ENCODE measurements at regions not wholly inside any gene's neighbourhood (a gene's known extent, or its start where the extent isn't known, plus 50 kb on each side); places are given as distances from the start of the nearest gene placed in this dataset.

- CTCF ChIA-PET, result interaction anchor here (0.6 to 0.7 kb wide), 2 partner anchors 11 to 106 kb away, joined by 3 to 4 read pairs; no protein-coding TSS in a partner anchor
- Mint-ChIP-seq H3K27ac (no peak overlapping the region), H3K27me3 (no peaks in the 10 kb centered on the region)
Observed at GRCh38 chr5:30102185-30102584, 1091.3 kb upstream of the CDH6 start.

GRCh38 chr5:30100929-30101328 lies 1092.6 kb upstream of the CDH6 start:
- Mint-ChIP-seq H3K36me3 (ENCODE audit: low read depth) (no peaks in the 10 kb centered on the region), H3K4me1 (ENCODE audit: low read depth) (no peaks in the 10 kb centered on the region), H3K9me3 (peaks cover 4% of the 10 kb centered on the region), H3K27ac (no peak overlapping the region), H3K27me3 (no peaks in the 10 kb centered on the region), H3K4me3 (no peak overlapping the region)
- ATAC-seq (ENCODE audit: poor library complexity), result no peak
- no peak for TF ChIP-seq CTCF (IDR thresholded peaks at IDR 0.05)
- peaks cover 0 to 2% of the 10 kb centered on the region in 2 experiments for H3K9me3 ChIP-seq (ENCODE audit: control insufficient read depth in 1 of 2, insufficient read depth in 1 of 2, low read length in 2 of 2)
- H3K4me1 ChIP-seq (ENCODE audit: insufficient read depth, low read length), result no peaks in the 10 kb centered on the region
- no peak for DNase-seq
- no peaks in the 10 kb centered on the region for H3K36me3 ChIP-seq (ENCODE audit: insufficient read depth, low read length)
- ChIA-PET CTCF (no interaction called here), POLR2A (no interaction called here)
- H3K4me3 ChIP-seq (ENCODE audit: low read length), result no peak overlapping the region
- no peak overlapping the region for H3K27ac ChIP-seq (ENCODE audit: low read depth in 1 of 2, low read length in 2 of 2)
- no peaks in the 10 kb centered on the region for H3K27me3 ChIP-seq (ENCODE audit: control insufficient read depth in 1 of 2, insufficient read depth in 2 of 2, low read length in 2 of 2)
- intact Hi-C loops (cut with DNase I, micrococcal nuclease), result no loop called here

More at GRCh38 chr5:30102185-30102584, 1091.3 kb upstream of the CDH6 start:
- intact Hi-C loops (cut with DNase I, micrococcal nuclease), result no loop called here
- ATAC-seq (ENCODE audit: poor library complexity) (no peak), DNase-seq (no peak)
- peaks cover 0 to 10% of the 10 kb centered on the region in 2 experiments for H3K9me3 ChIP-seq (ENCODE audit: control insufficient read depth in 1 of 2, insufficient read depth in 1 of 2, low read length in 2 of 2)
- no peak overlapping the region for H3K4me3 ChIP-seq (ENCODE audit: low read length)
- POLR2A ChIA-PET, result no interaction called here
- H3K36me3 Mint-ChIP-seq (ENCODE audit: low read depth), result no peaks in the 10 kb centered on the region
- peaks cover 4% of the 10 kb centered on the region for H3K9me3 Mint-ChIP-seq
- H3K27me3 ChIP-seq (ENCODE audit: control insufficient read depth in 1 of 2, insufficient read depth in 2 of 2, low read length in 2 of 2), result no peaks in the 10 kb centered on the region
- no peaks in the 10 kb centered on the region for H3K36me3 ChIP-seq (ENCODE audit: insufficient read depth, low read length)
- no peak overlapping the region for H3K4me3 Mint-ChIP-seq
- no peak for TF ChIP-seq CTCF (IDR thresholded peaks at IDR 0.05)
- H3K4me1 ChIP-seq (ENCODE audit: insufficient read depth, low read length), result no peaks in the 10 kb centered on the region
- no peaks in the 10 kb centered on the region for H3K4me1 Mint-ChIP-seq (ENCODE audit: low read depth)
- no peak overlapping the region for H3K27ac ChIP-seq (ENCODE audit: low read depth in 1 of 2, low read length in 2 of 2)

- no peak overlapping the region for H3K4me3 Mint-ChIP-seq
- ChIA-PET CTCF (no interaction called here), POLR2A (no interaction called here)
- no peaks in the 10 kb centered on the region for H3K27me3 Mint-ChIP-seq
- DNase-seq (no peak), ATAC-seq (ENCODE audit: poor library complexity) (no peak)
- intact Hi-C loops (cut with DNase I, micrococcal nuclease), result no loop called here
- Histone ChIP-seq H3K27ac (ENCODE audit: low read depth in 1 of 2, low read length in 2 of 2) (no peak overlapping the region), H3K36me3 (ENCODE audit: insufficient read depth, low read length) (no peaks in the 10 kb centered on the region), H3K4me1 (ENCODE audit: insufficient read depth, low read length) (no peaks in the 10 kb centered on the region), H3K9me3 (ENCODE audit: control insufficient read depth in 1 of 2, insufficient read depth in 1 of 2, low read length in 2 of 2) (no peaks in the 10 kb centered on the region), H3K27me3 (ENCODE audit: control insufficient read depth in 1 of 2, insufficient read depth in 2 of 2, low read length in 2 of 2) (no peaks in the 10 kb centered on the region), H3K4me3 (ENCODE audit: low read length) (no peak overlapping the region)
- no peak for TF ChIP-seq CTCF (IDR thresholded peaks at IDR 0.05)
- H3K9me3 Mint-ChIP-seq, result peaks cover 4% of the 10 kb centered on the region
- no peaks in the 10 kb centered on the region for H3K36me3 Mint-ChIP-seq (ENCODE audit: low read depth)
- no peaks in the 10 kb centered on the region for H3K4me1 Mint-ChIP-seq (ENCODE audit: low read depth)
- no peak overlapping the region for H3K27ac Mint-ChIP-seq
Observed at GRCh38 chr5:30100148-30100713, 1093.3 kb upstream of the CDH6 start.

Data from CD4-positive, alpha-beta T cell (primary cell).